ENCODE measurements at regions not wholly inside any gene's neighbourhood (a gene's known extent, or its start where the extent isn't known, plus 50 kb on each side); places are given as distances from the start of the nearest gene placed in this dataset.

- DNase-seq (ENCODE audit: low spot score) = no peak
These were observed 66.0 kb upstream of the ZFAND5 start for GRCh38 chr9:72431036-72431435.

GRCh38 chr9:72428329-72428728 is 63.3 kb upstream of the ZFAND5 start:
- DNase-seq (ENCODE audit: low spot score) = no peak

- no peak for DNase-seq (ENCODE audit: low spot score)
These were observed 62.8 kb upstream of the ZFAND5 start for GRCh38 chr9:72427801-72428200.

- DNase-seq (ENCODE audit: low spot score) = no peak
These were observed 59.1 kb upstream of the ZFAND5 start for GRCh38 chr9:72424131-72424530.

GRCh38 chr9:72422214-72422613 is 57.2 kb upstream of the ZFAND5 start:
- no peak for DNase-seq (ENCODE audit: low spot score)

GRCh38 chr9:72420783-72421182 is 55.8 kb upstream of the ZFAND5 start:
- no peak for DNase-seq (ENCODE audit: low spot score)

GRCh38 chr9:72415948-72416347 is 50.9 kb upstream of the ZFAND5 start:
- no peak for DNase-seq (ENCODE audit: low spot score)

GRCh38 chr9:72415163-72415562 is 50.2 kb upstream of the ZFAND5 start:
- no peak for DNase-seq (ENCODE audit: low spot score)
